ENCODE measurements at regions not wholly inside any gene's neighbourhood (a gene's known extent, or its start where the extent isn't known, plus 50 kb on each side); places are given as distances from the start of the nearest gene placed in this dataset.
"Not testable (repeated sequence)": the region's sequence is repeated elsewhere in the genome, so short reads cannot be mapped to it uniquely, and the experiment has no call there.

GRCh38 chr4:9604031-9604892 lies 160.0 kb downstream of the DEFB131A start:
- peak in 8 of 51 donors; percentile 0 to 21 (median 6) for DNase-seq

GRCh38 chr4:9604893-9605190 lies 160.6 kb downstream of the DEFB131A start:
- not testable (repeated sequence) for DNase-seq

- DNase-seq, result no peak
Observed at GRCh38 chr4:9608300-9608699, 164.1 kb downstream of the DEFB131A start.

GRCh38 chr4:9610321-9610720 lies 166.1 kb downstream of the DEFB131A start:
- not testable (repeated sequence) for DNase-seq

GRCh38 chr4:9611101-9611500 lies 166.9 kb downstream of the DEFB131A start:
- DNase-seq, result no peak

- DNase-seq, result not testable (repeated sequence)
Observed at GRCh38 chr4:9636411-9636810, 145.0 kb upstream of the DRD5 start.

GRCh38 chr4:9659678-9660077 lies 121.8 kb upstream of the DRD5 start:
- peak in 5 of 51 donors; percentile 1 to 15 (median 7) for DNase-seq

- DNase-seq, result not testable (repeated sequence)
Observed at GRCh38 chr4:9660955-9661354, 120.5 kb upstream of the DRD5 start.

GRCh38 chr4:9670725-9671124 lies 110.7 kb upstream of the DRD5 start:
- DNase-seq, result peak in 13 of 51 donors; percentile 3 to 45 (median 11)

- not testable (repeated sequence) for DNase-seq
Observed at GRCh38 chr4:9677357-9677756, 104.1 kb upstream of the DRD5 start.

- DNase-seq, result no peak
Observed at GRCh38 chr4:9679704-9680478, 101.5 kb upstream of the DRD5 start.

GRCh38 chr4:9683174-9683573 lies 98.3 kb upstream of the DRD5 start:
- DNase-seq, result not testable (repeated sequence)

- not testable (repeated sequence) for DNase-seq
Observed at GRCh38 chr4:9685016-9685415, 96.4 kb upstream of the DRD5 start.

GRCh38 chr4:9685692-9686091 lies 95.7 kb upstream of the DRD5 start:
- DNase-seq, result no peak

GRCh38 chr4:9690636-9691237 lies 90.7 kb upstream of the DRD5 start:
- DNase-seq, result peak in 2 of 51 donors; percentile 34 to 40

- DNase-seq, result peak; percentile 46 to 98 (median 92)
Observed at GRCh38 chr4:9691238-9692065, 90.0 kb upstream of the DRD5 start.

- DNase-seq, result peak in 1 of 51 donors; percentile 26
Observed at GRCh38 chr4:9692791-9693491, 88.5 kb upstream of the DRD5 start.

GRCh38 chr4:9694403-9694802 lies 87.0 kb upstream of the DRD5 start:
- DNase-seq, result not testable (repeated sequence)

- peak in 18 of 51 donors; percentile 4 to 40 (median 19) for DNase-seq
Observed at GRCh38 chr4:9695994-9696393, 85.4 kb upstream of the DRD5 start.

- not testable (repeated sequence) for DNase-seq
Observed at GRCh38 chr4:9696561-9696960, 84.9 kb upstream of the DRD5 start.

- not testable (repeated sequence) for DNase-seq
Observed at GRCh38 chr4:9702019-9702418, 79.4 kb upstream of the DRD5 start.

Measured in hypothalamus (tissue), 51 donors.